ENCODE measurements at regions not wholly inside any gene's neighbourhood (a gene's known extent, or its start where the extent isn't known, plus 50 kb on each side); places are given as distances from the start of the nearest gene placed in this dataset.

DNA sequence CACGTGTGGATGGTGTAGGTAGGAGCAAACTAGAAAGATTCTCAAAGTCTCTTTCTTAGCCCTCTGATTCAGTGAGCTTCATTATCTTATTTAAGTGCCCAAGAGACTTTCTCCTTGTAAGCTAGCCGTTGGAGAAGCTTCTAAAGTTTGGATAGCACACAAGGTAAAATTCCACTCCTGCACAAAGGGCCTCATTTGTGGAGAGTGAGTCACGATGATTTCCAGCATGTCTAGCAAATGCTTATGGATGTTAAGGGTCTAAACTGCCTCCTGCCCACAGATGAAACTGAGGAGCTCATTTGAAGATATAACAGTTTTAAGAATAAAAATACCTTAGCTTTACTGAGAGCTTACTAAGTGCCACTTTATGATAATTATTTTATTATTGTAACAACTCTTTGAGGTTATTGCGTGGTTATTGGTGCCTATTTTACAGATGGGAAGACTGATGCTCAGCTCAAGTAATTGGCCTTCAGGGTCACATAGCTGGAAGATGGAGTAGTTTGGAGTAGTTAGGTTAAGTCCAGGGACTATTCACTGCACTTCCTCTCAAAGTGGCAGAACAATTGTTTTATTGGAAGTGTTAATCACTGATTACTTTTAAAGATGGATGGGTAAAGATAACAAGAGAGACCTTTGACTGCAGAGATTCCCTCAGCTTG is 78.7 kb upstream of the HIF1A start:
- no peak overlapping the region for H3K4me3 Mint-ChIP-seq
- DNase-seq (no peak), ATAC-seq (no peak)
- no peaks in the 10 kb centered on the region for H3K27me3 Mint-ChIP-seq
- H3K27ac Mint-ChIP-seq = no peak overlapping the region
- no peaks in the 10 kb centered on the region for H3K36me3 Mint-ChIP-seq (ENCODE audit: low read depth)
- no peaks in the 10 kb centered on the region for H3K9me3 ChIP-seq (ENCODE audit: control insufficient read depth, low read length, poor library complexity, severe bottlenecking)
- peaks cover 12% of the 10 kb centered on the region for H3K4me1 Mint-ChIP-seq

DNA sequence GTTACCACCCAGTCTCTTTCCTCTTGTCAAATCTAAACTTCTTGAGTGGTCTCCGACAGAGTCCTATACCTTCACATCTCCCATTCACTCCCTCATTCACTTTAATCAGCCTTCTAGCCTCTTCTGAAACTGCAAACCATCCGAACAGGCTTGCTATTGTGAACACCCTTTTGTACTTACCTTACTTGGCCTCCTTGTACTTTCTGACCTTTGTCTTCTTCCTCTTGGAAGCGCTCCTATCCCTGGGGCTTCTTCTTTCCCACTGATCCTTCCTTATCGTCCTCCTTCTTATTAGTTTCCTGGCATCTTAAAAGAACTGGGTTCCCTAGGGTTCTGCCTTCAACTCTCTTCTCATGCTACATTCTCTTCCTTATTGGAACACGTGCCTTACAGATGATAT is 76.9 kb upstream of the HIF1A start:
- ATAC-seq (no peak), DNase-seq (no peak)
- Mint-ChIP-seq H3K4me1 (peaks cover 10% of the 10 kb centered on the region), H3K27me3 (no peaks in the 10 kb centered on the region), H3K4me3 (no peak overlapping the region), H3K36me3 (ENCODE audit: low read depth) (no peaks in the 10 kb centered on the region), H3K27ac (no peak overlapping the region)
- H3K9me3 ChIP-seq (ENCODE audit: control insufficient read depth, low read length, poor library complexity, severe bottlenecking) = no peaks in the 10 kb centered on the region

DNA sequence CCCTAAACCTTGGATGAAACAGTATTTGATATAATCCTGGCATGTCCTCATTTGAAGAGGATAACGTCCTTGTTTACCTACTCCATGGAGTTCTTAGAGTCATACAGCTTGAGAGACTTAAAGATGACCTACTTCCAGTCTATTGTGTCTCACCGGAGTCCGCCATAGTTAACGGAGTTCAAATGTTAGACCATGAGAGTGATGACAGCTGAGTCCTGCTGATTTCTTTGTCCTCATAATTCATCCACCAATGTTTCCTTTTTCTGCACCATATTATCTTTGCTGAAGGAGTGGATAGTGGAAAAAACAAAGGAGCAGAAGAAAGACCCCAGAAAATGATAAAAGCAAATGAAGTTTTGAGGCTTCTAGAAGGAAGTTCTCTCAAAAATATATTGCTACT is 75.8 kb upstream of the HIF1A start:
- Mint-ChIP-seq H3K27me3 (no peaks in the 10 kb centered on the region), H3K27ac (no peak overlapping the region), H3K4me1 (peaks cover 10% of the 10 kb centered on the region), H3K36me3 (ENCODE audit: low read depth) (no peaks in the 10 kb centered on the region), H3K4me3 (no peak overlapping the region)
- DNase-seq (no peak), ATAC-seq (no peak)
- H3K9me3 ChIP-seq (ENCODE audit: control insufficient read depth, low read length, poor library complexity, severe bottlenecking) = no peaks in the 10 kb centered on the region

DNA sequence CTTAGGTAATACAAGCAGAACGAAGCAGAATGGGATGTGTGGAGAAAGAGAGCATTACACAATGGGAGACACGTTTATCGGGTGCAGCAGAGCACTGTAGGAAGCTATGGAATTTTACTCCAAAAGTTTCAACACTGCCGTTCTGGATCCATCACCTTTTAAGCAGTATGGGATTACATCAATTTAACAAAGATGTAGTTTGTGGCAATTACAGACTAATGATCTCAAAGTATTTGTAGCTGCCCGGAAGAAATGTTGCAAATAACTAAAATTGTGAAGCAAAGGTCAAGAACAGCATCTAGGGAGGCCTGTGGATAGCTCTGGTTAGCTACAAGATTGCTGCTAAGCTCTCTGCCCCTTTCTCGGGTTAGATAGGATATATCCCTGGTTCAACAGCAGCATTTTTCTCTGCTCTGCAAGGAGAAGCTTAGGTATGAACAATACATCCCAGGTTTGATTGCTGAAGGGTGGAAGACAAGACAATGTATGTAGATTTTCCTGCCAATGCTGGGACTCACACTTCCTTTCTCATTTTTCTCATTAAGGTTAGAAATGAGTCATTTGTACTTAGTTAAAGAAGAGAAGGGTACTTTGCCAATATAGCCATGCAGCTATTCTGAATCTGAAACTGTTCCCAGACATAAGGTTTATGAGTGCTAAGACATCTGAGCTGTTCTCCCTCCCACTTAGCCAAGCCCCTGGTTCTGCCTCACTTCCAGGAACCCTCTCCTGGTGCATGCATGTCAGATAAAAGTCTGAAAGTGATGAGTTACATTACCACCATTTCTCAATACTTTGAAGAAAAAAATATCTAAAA is 75.0 kb upstream of the HIF1A start:
- H3K9me3 ChIP-seq (ENCODE audit: control insufficient read depth, low read length, poor library complexity, severe bottlenecking) = no peaks in the 10 kb centered on the region
- no peaks in the 10 kb centered on the region for H3K36me3 Mint-ChIP-seq (ENCODE audit: low read depth)
- no peak for ATAC-seq
- H3K27ac Mint-ChIP-seq = no peak overlapping the region
- H3K4me1 Mint-ChIP-seq = peaks cover 10% of the 10 kb centered on the region
- no peak overlapping the region for H3K4me3 Mint-ChIP-seq
- DNase-seq = no peak
- no peaks in the 10 kb centered on the region for H3K27me3 Mint-ChIP-seq

DNA sequence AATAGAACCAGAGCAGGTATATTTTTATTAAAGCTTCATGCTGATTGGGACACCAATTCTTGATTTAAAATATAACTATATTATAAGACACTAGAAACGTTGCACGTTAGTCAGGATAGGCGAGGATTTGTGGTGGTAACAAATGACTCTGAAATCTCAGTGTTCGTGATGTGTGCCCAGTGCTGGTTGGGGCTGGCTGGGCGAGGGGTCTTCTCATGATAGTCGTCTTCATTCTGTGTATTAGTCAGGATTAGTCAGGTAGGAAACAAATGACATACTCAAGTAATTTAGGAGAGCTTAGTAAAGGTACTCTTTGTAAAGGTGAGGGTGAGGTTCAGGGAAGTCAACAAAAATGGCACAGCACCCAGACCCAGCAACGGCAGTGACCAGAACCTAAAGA is 73.9 kb upstream of the HIF1A start:
- DNase-seq = no peak
- H3K36me3 Mint-ChIP-seq (ENCODE audit: low read depth) = no peaks in the 10 kb centered on the region
- H3K4me3 Mint-ChIP-seq = no peak overlapping the region
- H3K9me3 ChIP-seq (ENCODE audit: control insufficient read depth, low read length, poor library complexity, severe bottlenecking) = no peaks in the 10 kb centered on the region
- peaks cover 10% of the 10 kb centered on the region for H3K4me1 Mint-ChIP-seq
- no peaks in the 10 kb centered on the region for H3K27me3 Mint-ChIP-seq
- no peak for ATAC-seq
- H3K27ac Mint-ChIP-seq = no peak overlapping the region

DNA sequence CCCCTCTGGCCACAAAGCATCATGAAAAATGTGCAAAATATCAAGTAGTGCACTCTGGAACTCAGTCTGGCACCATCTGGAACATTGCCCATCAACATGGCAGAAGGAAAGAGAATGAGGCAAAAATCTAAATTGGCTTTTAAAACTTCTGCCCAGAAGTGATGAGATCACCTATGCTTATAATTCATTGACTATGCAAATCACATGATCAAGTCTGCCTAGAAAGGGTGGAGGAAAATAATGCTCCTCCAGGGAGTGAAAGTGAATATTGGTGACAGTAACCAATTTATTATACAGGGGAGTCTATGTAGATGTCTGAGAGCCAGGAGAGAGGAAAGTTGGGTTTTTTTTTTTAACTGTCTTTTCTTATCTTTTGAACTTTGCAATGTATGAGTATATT is 73.3 kb upstream of the HIF1A start:
- H3K27me3 Mint-ChIP-seq = no peaks in the 10 kb centered on the region
- no peak overlapping the region for H3K27ac Mint-ChIP-seq
- H3K4me1 Mint-ChIP-seq = peaks cover 7% of the 10 kb centered on the region
- no peaks in the 10 kb centered on the region for H3K9me3 ChIP-seq (ENCODE audit: control insufficient read depth, low read length, poor library complexity, severe bottlenecking)
- no peak overlapping the region for H3K4me3 Mint-ChIP-seq
- no peak for DNase-seq
- ATAC-seq = no peak
- no peaks in the 10 kb centered on the region for H3K36me3 Mint-ChIP-seq (ENCODE audit: low read depth)

DNA sequence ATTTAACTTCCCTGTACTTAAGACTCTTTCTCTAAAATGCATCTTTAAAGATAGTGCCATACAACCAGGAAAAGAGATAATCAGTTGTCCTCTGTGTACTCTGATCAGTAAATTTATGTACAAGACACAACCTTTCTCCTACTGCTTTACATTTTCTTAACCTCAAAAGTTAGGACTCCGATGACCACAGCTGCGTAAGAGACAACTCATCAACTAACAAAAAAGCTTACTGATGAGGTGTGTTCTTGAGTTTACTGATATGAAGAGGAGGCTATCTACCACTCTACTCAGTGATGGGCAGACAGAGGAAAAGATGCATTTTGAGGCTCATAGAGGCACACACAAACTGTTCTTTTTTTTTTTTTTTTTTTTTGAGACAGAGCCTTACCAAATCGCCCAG is 71.4 kb upstream of the HIF1A start:
- Mint-ChIP-seq H3K4me3 (no peak overlapping the region), H3K36me3 (ENCODE audit: low read depth) (no peaks in the 10 kb centered on the region), H3K27me3 (no peaks in the 10 kb centered on the region), H3K4me1 (peaks cover 5% of the 10 kb centered on the region), H3K27ac (no peak overlapping the region)
- no peak for DNase-seq
- no peak for ATAC-seq
- H3K9me3 ChIP-seq (ENCODE audit: control insufficient read depth, low read length, poor library complexity, severe bottlenecking) = no peaks in the 10 kb centered on the region

DNA sequence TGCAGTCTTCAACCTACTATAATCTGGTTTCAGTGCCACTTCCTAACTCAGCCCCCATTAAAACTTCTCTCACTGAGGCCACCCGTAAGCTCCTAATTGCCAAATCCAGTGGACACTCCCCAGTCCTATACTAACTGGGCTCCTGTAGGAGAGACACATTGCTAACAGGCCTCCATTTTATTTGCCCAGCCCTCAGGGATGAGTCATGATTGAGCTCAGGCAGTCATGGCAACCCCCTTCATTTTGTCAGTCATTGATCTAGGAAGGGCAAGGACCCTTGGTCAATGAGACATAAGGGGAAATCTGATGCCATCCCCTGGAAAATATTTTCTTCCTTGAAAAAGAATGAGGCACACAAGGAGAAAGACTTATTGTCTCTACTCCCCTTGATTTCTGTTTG is 70.1 kb upstream of the HIF1A start:
- H3K4me3 Mint-ChIP-seq = no peak overlapping the region
- no peak overlapping the region for H3K27ac Mint-ChIP-seq
- no peak for DNase-seq
- H3K4me1 Mint-ChIP-seq = peaks cover under 1% of the 10 kb centered on the region
- no peak for ATAC-seq
- H3K36me3 Mint-ChIP-seq (ENCODE audit: low read depth) = no peaks in the 10 kb centered on the region
- H3K27me3 Mint-ChIP-seq = no peaks in the 10 kb centered on the region
- H3K9me3 ChIP-seq (ENCODE audit: control insufficient read depth, low read length, poor library complexity, severe bottlenecking) = no peaks in the 10 kb centered on the region

DNA sequence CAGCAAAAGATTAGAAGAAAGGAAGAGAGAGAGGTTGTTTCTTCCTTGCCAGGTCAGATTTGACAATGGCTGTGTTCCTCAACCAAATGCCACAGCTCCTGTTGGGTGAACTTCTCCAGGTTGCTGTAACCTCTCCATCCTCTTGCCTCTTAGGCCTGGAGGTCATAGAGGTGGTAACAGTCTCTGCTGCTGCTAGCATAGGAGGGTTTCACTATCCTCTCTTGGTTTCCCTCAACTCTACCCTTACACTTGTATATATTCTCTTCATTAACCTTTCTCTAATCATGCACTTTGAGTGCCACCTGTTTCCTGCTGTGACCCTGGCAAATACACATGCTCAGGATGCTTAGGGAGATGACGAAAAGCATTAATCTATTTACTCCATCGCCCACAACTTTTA is 67.7 kb upstream of the HIF1A start:
- Mint-ChIP-seq H3K4me1 (peaks cover 3% of the 10 kb centered on the region), H3K36me3 (ENCODE audit: low read depth) (no peaks in the 10 kb centered on the region)
- no peak for ATAC-seq

DNA sequence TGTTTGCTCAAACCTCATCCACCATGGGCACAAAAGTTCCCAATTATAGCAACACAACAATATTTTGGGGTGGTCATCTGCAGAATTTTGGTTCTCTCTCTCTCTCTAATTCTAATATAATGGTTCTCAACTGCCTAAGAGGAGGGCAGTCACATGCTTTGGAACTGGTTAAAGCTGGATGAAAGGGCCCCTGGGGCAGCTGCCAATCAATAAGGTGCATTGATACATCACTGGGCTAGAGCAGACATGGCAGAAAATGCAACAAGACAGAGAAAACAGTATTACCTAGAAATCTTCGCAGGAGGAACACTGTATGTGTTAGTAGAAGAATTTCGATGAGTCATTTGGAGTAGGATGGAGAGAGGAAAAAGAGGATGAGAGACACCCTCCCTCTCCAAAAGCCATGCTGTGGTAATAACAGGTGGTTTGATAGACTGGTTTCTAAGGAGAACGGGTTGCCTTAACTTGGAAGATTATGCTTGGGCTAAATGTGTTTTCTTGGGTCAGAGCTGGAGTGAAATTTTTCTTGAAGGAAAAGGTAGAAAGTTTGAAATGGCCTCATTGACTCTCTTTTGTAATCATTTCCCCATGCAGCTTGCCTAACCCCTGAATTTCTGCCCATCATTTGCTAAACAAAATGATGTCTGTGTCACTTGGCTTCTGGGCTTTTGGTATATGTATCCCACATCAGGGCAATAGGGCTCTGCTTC is 67.1 kb upstream of the HIF1A start:
- Mint-ChIP-seq H3K27ac (no peak overlapping the region), H3K4me3 (no peak overlapping the region), H3K4me1 (peaks cover 3% of the 10 kb centered on the region), H3K27me3 (no peaks in the 10 kb centered on the region), H3K36me3 (ENCODE audit: low read depth) (no peaks in the 10 kb centered on the region)
- no peak for ATAC-seq
- no peaks in the 10 kb centered on the region for H3K9me3 ChIP-seq (ENCODE audit: control insufficient read depth, low read length, poor library complexity, severe bottlenecking)
- no peak for DNase-seq

More for the DNA sequence above, 67.7 kb upstream of the HIF1A start:
- Mint-ChIP-seq H3K4me3 (no peak overlapping the region), H3K27me3 (no peaks in the 10 kb centered on the region), H3K27ac (no peak overlapping the region)
- H3K9me3 ChIP-seq (ENCODE audit: control insufficient read depth, low read length, poor library complexity, severe bottlenecking) = no peaks in the 10 kb centered on the region
- no peak for DNase-seq

DNA sequence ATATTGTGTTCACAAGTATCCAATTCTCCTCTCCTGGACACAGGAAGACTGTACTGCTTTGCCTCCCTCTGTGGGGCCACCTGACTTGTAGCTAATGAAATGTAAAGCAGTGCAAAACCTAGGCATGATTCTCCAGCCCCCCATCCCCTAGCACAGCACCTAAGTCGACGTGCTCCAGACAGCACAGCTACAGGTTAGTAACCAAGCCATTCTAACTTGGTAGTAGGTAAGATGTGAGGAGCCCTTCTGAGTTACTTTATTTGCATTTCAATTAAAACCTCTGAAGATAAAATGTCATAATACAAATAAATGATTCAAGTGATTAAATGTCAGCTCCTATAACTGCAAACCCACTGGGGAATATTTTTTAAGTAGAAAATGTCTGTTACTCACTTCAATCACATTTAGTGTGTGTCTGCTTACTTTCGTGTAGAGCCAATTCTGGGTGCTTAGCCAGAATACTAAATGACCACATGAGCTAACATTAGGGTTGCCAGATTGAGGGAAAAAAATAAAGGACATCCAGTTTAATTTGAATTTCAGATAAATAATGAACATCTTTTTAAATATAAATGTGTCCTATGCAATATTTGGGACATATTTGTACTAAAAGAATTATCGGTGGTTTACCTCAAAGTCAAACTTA is 64.8 kb upstream of the HIF1A start:
- no peak overlapping the region for H3K27ac Mint-ChIP-seq
- ATAC-seq = no peak

DNA sequence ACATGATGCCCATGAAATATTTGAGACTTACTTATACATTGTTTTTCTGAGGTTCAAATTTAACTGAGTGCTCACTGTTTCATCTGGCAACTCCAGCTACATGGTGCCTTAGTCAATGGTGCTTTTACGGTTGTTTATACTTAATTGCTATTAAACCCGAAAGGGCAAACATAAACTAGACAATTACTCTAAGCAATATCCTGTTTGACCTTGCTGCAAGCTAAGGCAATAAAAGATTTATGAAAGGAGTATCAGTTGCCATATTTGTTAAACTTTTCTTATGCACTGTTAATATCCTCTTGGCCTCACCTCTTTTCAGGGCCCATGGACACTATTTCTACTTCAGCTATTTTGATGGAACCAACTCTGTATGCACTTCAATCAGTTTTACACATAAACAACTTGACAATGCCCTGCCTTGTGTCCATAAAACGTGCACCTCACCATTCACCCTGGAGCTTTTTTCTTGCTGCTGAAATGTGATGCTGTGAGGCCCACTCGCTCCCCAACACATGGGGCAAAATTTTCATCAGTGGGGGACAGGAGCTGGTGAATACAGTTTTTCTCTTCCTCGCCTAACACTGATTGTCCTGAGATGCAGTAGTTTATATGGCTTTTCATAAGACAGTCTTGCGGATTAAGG is 64.1 kb upstream of the HIF1A start:
- Mint-ChIP-seq H3K36me3 (ENCODE audit: low read depth) (no peaks in the 10 kb centered on the region), H3K4me3 (no peak overlapping the region), H3K27ac (no peak overlapping the region), H3K4me1 (peaks cover 3% of the 10 kb centered on the region), H3K27me3 (no peaks in the 10 kb centered on the region)
- DNase-seq = no peak
- no peaks in the 10 kb centered on the region for H3K9me3 ChIP-seq (ENCODE audit: control insufficient read depth, low read length, poor library complexity, severe bottlenecking)
- ATAC-seq = no peak

More for the DNA sequence above, 64.8 kb upstream of the HIF1A start:
- Mint-ChIP-seq H3K36me3 (ENCODE audit: low read depth) (no peaks in the 10 kb centered on the region), H3K4me1 (peaks cover 3% of the 10 kb centered on the region), H3K4me3 (no peak overlapping the region), H3K27me3 (no peaks in the 10 kb centered on the region)
- DNase-seq = no peak
- H3K9me3 ChIP-seq (ENCODE audit: control insufficient read depth, low read length, poor library complexity, severe bottlenecking) = no peaks in the 10 kb centered on the region

DNA sequence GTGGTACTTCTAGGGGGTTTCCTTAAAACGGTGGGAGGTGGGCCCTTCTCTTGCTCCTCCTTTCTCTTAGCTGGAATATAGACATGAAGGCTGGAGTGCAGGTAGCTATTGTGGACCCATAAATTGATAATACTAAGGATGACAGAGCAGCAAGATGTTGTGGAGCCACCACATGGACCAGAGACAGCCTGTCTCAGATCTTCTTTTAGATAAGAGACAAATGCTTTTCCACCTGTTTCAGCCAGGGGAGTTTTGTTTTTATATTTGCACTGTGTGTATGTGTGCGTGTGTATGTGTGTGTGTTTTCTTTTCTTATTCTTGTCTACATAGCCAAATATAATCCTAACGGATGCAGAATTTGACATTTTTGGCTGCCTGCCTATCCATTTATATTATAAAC is 62.9 kb upstream of the HIF1A start:
- H3K36me3 Mint-ChIP-seq (ENCODE audit: low read depth) = no peaks in the 10 kb centered on the region
- H3K4me1 Mint-ChIP-seq = peaks cover 3% of the 10 kb centered on the region
- DNase-seq (no peak), ATAC-seq (no peak)
- no peaks in the 10 kb centered on the region for H3K9me3 ChIP-seq (ENCODE audit: control insufficient read depth, low read length, poor library complexity, severe bottlenecking)
- no peaks in the 10 kb centered on the region for H3K27me3 Mint-ChIP-seq
- H3K4me3 Mint-ChIP-seq = no peak overlapping the region
- no peak overlapping the region for H3K27ac Mint-ChIP-seq

Measured in T-helper 17 cell (primary cell).